IMR-90 (cell line): ENCODE measurements at regions not wholly inside any gene's neighbourhood (a gene's known extent, or its start where the extent isn't known, plus 50 kb on each side); places are given as distances from the start of the nearest gene placed in this dataset.

Experiments
- CEBPB ChIP-seq: IDR thresholded peaks from 2 replicates; pipeline ENCODE4 v1.6.1; 2012; ENCODE audit warnings: low read depth, low read length, improper control_type of control experiment
- CTCF ChIP-seq: conservative IDR thresholded peaks from 2 replicates; pipeline ENCODE4 v1.5.1; 2012; ENCODE audit warnings: mild to moderate bottlenecking, low read depth, low read length, improper control_type of control experiment
- FOS ChIP-seq: fragments of 150-350 bp; IDR thresholded peaks from 2 replicates; pipeline ENCODE4 v1.6.1; 2016; ENCODE audit warnings: low read depth, low read length
- MAFK ChIP-seq: IDR thresholded peaks from 2 replicates; pipeline ENCODE4 v1.6.1; 2012; ENCODE audit warnings: low read depth, low read length, improper control_type of control experiment
- MXI1 ChIP-seq: IDR thresholded peaks from 2 replicates; pipeline ENCODE4 v1.6.1; 2012; ENCODE audit warnings: low read depth, mild to moderate bottlenecking, low read length, moderate library complexity, borderline replicate concordance
- POLR2A ChIP-seq: IDR thresholded peaks from 2 replicates; pipeline ENCODE4 v1.6.1; 2012; ENCODE audit warnings: mild to moderate bottlenecking, low read depth, low read length
- RAD21 ChIP-seq: IDR thresholded peaks from 2 replicates; pipeline ENCODE4 v1.6.1; 2012; ENCODE audit warnings: low read length, improper control_type of control experiment
- RFX5 ChIP-seq: IDR thresholded peaks from 2 replicates; pipeline ENCODE4 v1.8.0; 2012; ENCODE audit warnings: low read depth, mild to moderate bottlenecking, low read length, moderate library complexity
- SMC3 ChIP-seq: fragments of 150-350 bp; IDR thresholded peaks from 2 replicates; pipeline ENCODE4 v1.6.1; 2016; ENCODE audit warnings: low read depth, mild to moderate bottlenecking, antibody characterized with exemption, low read length, moderate library complexity
- USF2 ChIP-seq: fragments of 150-350 bp; IDR thresholded peaks from 2 replicates; pipeline ENCODE4 v1.6.1; 2017; ENCODE audit warnings: mild to moderate bottlenecking, antibody characterized with exemption, low read length, low read depth

- TF ChIP-seq SMC3 (no peak), CTCF (no peak), MXI1 (no peak), FOS (no peak), RAD21 (no peak), RFX5 (no peak), USF2 (no peak), CEBPB (no peak), MAFK (no peak), POLR2A (no peak)
These were observed 111.2 kb upstream of the ID2 start for GRCh38 chr2:8570637-8571036.
